AG04450 (cell line): ENCODE measurements at regions not wholly inside any gene's neighbourhood (a gene's known extent, or its start where the extent isn't known, plus 50 kb on each side); places are given as distances from the start of the nearest gene placed in this dataset.

Experiments
- CTCF ChIA-PET: fragments of 300-600, 350-600 bp; formaldehyde crosslinking; extraction: SDS; loops from one replicate; lab custom pipeline; 2022; ENCODE audit warnings: antibody characterized with exemption, inconsistent platforms; lab: Charles Lee
- POLR2A ChIA-PET: fragments of 350-600 bp; formaldehyde crosslinking; extraction: SDS; loops from one replicate; lab custom pipeline; 2021; ENCODE audit warnings: antibody characterized with exemption, inconsistent platforms; lab: Yijun Ruan, JAX
- DNase-seq: peaks from one replicate; pipeline ENCODE4 v3.0.0-alpha.2; 2011; ENCODE audit warnings: low read depth, low spot score
- H3K27ac ChIP-seq: one replicate; pipeline ENCODE4 v1.5.1; 2012; ENCODE audit warnings: low read depth, low read length, control low read depth
- H3K27me3 ChIP-seq: one replicate; pipeline ENCODE4 v1.6.0; 2012; ENCODE audit warnings: low read length; ENCODE audit not compliant: control insufficient read depth, insufficient read depth
- H3K4me3 ChIP-seq: 2 replicates; pipeline ENCODE4 v1.5.1; 2011; ENCODE audit warnings: mild to moderate bottlenecking, low read depth, low read length, control low read depth
- H3K9me3 ChIP-seq: 2 replicates; pipeline ENCODE4 v1.5.1; 2012; ENCODE audit warnings: low read length; ENCODE audit not compliant: control insufficient read depth, insufficient read depth
- CTCF ChIP-seq: IDR thresholded peaks from 2 replicates; pipeline ENCODE4 v1.5.1; 2011; ENCODE audit warnings: low read depth, low read length, control low read depth, inconsistent platforms

DNA sequence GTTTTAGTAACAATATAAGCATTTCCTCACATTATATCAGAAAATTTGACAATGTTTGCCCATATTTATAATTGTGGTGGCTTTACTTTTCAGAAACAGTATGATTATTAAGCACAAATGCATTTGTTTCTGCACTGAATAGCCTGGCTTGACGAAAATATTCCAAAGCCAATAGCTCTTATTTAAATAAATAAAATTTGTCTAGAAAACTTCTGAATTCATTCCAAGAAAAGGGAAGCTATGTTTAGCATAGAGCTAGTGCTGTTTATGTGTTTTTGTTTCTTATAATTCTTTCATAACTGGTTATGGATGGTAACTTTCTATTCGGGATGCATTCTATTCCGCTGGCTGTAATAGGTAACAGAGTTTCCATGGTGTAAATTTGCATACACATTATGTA, 268.6 kb downstream of the PTBP2 start:
- no peak for TF ChIP-seq CTCF
- DNase-seq: no peak
- POLR2A ChIA-PET: no interaction called here
- Histone ChIP-seq H3K4me3 (no peak overlapping the region), H3K27ac (no peak overlapping the region), H3K27me3 (no peaks in the 10 kb centered on the region), H3K9me3 (no peaks in the 10 kb centered on the region)
- CTCF ChIA-PET: no interaction called here

- Histone ChIP-seq H3K27me3 (no peaks in the 10 kb centered on the region), H3K27ac (no peak overlapping the region), H3K4me3 (no peak overlapping the region), H3K9me3 (no peaks in the 10 kb centered on the region)
- TF ChIP-seq CTCF: no peak
- ChIA-PET CTCF (no interaction called here), POLR2A (no interaction called here)
- no peak for DNase-seq
Measured at GRCh38 chr1:96991261-96991660, 269.7 kb downstream of the PTBP2 start.

DNA sequence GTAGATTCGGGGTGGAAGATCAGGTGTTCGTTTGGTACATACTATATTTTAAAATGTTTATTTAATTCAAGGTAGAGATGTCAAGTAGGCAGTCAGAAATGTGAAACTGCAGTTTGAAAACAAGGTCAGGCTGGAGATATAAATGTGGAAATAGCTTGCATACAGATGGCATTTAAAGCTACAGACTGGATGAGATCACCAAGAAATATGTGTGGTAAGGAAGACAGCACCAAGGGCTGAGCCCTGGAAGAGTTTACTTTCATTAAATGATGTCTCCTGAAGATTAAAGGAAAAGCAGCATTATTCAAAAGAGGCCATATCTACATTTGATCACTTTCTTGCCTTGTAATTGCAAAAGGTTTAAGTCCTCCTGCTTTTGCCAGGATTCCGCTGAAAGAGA, 271.3 kb downstream of the PTBP2 start:
- no peak overlapping the region for H3K27ac ChIP-seq
- no peaks in the 10 kb centered on the region for H3K27me3 ChIP-seq
- POLR2A ChIA-PET: no interaction called here
- no peak for DNase-seq
- H3K9me3 ChIP-seq: no peaks in the 10 kb centered on the region
- no peak for TF ChIP-seq CTCF
- no peak overlapping the region for H3K4me3 ChIP-seq
- CTCF ChIA-PET: no interaction called here

- ChIA-PET CTCF (interaction anchor here (0.6 to 1.0 kb wide), 2 partner anchors 18 to 1486 kb away, joined by 3 read pairs; no protein-coding TSS in a partner anchor), POLR2A (interaction anchor here (0.6 kb wide), 1 partner anchor 174 kb away, joined by 3 read pairs; no protein-coding TSS in a partner anchor)
- Histone ChIP-seq H3K9me3 (no peaks in the 10 kb centered on the region), H3K4me3 (no peak overlapping the region), H3K27me3 (no peaks in the 10 kb centered on the region), H3K27ac (no peak overlapping the region)
- no peak for TF ChIP-seq CTCF
- no peak for DNase-seq
Measured at GRCh38 chr1:96995351-96995750, 273.8 kb downstream of the PTBP2 start.

DNA sequence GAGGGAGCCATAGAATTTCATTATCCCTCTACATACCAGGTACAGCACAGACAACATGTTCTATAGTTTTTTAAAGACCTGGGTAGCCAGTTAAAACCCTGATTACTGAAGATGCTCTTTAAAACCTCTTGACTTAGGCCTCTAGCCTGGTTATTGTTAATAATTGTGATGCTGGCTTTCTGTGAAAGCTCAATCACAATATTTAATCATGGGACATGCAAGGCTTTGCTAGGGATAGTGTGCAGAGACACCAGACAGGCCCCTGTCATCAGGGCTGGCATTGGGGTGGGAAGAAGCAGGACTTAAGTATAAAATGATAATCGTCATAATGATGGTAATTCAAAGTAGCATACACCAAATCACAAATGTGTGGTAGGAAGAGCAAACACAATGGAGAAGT, 274.4 kb downstream of the PTBP2 start:
- Histone ChIP-seq H3K27ac (no peak overlapping the region), H3K27me3 (no peaks in the 10 kb centered on the region), H3K4me3 (no peak overlapping the region), H3K9me3 (no peaks in the 10 kb centered on the region)
- DNase-seq: no peak
- ChIA-PET POLR2A (no interaction called here), CTCF (interaction anchor here (1.0 kb wide), 1 partner anchor 19 kb away, joined by 3 read pairs; no protein-coding TSS in a partner anchor)
- TF ChIP-seq CTCF: no peak
